GM18498 (cell line): ENCODE measurements at regions not wholly inside any gene's neighbourhood (a gene's known extent, or its start where the extent isn't known, plus 50 kb on each side); places are given as distances from the start of the nearest gene placed in this dataset.

ENCODE experiments used
- ATAC-seq: cut with Tn5 transposase; IDR thresholded peaks from one replicate; pipeline ENCODE4 v1.9.1; 2021; ENCODE audit warnings: mild to moderate bottlenecking, moderate library complexity; ENCODE audit not compliant: unreplicated experiment

DNA sequence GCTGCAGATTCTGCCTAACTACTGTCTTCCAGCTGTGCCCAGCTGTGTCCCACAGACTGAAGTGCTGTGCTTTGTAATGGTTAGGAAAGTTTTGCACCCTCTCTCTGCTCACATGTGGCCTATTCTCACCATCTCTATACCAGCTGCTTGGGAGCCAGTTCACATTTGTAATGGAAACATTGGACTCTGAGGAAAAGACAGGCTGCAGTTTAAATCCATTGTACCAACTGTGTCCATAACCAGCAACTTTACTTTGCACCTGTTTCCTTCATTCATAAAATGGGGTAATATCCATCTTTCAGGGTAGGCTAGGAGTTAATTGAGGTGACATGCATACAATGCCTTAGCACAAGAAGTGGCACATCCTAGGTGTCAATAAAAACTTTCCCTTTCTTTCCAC, 344.0 kb downstream of the TNS1 start:
- no peak for ATAC-seq

DNA sequence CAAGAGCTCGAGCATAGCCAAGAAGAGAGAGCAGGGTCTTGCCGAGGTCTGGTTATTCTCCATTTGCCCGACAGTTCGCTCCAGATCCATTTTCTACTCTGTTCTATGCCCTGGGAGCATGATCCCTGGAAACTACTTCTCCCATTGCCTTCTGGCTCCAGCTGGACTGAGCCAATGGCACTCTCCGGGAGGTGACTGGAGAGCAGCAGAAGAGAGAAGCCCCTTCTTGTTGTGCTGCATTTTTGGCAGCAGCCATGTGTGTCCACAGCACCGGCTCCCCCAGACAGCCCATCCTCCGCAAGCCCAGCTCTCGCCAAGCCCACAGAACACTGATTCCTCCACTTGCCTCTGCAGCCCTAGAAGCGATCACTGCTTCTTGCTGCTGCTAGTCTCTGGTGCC, 345.5 kb downstream of the TNS1 start:
- ATAC-seq: no peak

DNA sequence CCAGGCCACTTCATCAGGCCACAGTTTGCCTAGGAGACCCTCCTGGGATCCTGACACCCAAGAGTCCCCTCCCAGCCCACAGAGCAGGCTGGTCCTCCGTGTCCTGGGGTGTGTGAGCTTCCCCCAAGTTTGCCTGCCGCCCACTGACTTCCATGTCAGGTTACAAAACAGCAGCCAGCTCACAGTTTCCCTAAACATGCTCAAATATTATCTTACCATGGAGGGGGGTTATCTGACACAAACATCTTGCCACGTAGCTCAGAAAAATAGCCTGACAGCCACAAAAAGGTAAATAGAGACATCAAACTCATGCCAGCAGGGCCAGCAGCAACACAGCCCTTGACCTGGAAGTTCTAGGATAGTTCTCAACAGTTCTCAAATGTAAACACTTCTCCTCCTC, 346.5 kb downstream of the TNS1 start:
- ATAC-seq: no peak

DNA sequence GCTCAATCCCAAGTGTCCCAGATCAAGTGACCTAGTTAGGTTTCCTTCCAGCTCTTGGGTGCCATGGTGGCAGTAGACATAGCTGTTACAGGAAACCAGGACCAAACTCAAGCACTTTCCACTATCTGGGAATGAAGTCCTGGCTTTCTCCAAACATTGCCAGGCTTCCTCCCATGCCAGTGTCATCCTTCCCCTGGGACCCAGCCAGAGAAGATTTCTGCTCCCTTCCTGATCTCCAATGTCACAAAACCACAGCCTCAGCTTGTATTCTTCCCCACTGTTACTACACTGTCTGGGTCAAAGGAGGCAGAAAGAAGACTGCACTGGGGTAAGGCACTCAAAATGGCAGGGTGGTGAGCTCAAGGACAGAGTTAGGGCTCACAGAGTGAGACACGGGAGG, 347.1 kb downstream of the TNS1 start:
- no peak for ATAC-seq

- ATAC-seq: no peak
Measured at GRCh38 chr2:217654168-217654567, 348.6 kb downstream of the TNS1 start.

DNA sequence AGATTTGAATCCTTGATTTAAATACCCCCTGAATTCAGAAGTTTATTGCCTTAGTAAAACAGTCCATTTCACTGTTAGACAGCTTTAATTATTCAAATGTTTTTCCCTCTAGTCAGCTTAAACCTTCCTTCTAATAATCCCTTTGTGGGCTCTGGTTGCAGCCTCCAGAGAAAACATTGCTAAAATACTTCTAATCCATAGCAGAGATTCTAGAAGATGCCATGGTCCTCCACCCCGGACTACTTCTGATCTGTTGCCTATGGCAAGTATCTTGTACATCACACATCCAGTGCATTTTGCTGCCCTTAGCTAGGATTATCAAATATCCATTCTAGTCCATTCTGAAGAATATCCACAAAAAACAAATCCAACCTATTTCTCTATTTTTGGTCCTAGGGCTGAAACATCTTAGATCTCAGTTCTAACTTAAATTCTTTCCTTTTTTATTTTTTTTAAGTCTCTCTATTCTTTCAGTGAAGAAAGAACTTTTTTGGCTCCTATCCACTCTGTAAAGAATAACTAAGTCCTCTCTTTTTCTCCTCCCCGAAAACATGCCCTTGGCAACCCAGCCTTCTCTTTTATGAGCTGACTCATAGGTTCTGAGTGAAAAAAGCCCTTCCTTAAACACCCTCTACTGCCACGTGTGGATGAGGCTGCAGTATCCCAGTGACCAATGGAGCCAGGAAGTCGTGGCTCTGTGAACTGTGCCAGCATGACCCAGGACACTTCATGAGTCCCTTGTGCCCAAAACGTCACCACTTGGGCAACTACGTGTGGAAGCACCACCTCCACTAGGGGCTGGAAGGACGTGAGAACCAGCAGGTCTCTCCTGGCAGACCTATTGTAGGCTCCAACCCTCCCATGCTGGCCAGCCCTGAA, 349.8 kb downstream of the TNS1 start:
- ATAC-seq: no peak

- ATAC-seq: no peak
Measured at GRCh38 chr2:217650716-217651360, 352.0 kb downstream of the TNS1 start.

- no peak for ATAC-seq
Measured at GRCh38 chr2:217650229-217650628, 352.6 kb downstream of the TNS1 start.

- no peak for ATAC-seq
Measured at GRCh38 chr2:217647925-217648324, 354.9 kb downstream of the TNS1 start.

- no peak for ATAC-seq
Measured at GRCh38 chr2:217647226-217647625, 355.6 kb downstream of the TNS1 start.

- ATAC-seq: no peak
Measured at GRCh38 chr2:217645896-217646295, 356.9 kb downstream of the TNS1 start.

GRCh38 chr2:217643789-217644301, 358.9 kb downstream of the TNS1 start:
- ATAC-seq: no peak

- ATAC-seq: no peak
Measured at GRCh38 chr2:217642944-217643343, 359.9 kb downstream of the TNS1 start.

- ATAC-seq: no peak
Measured at GRCh38 chr2:217641960-217642359, 360.8 kb downstream of the TNS1 start.

DNA sequence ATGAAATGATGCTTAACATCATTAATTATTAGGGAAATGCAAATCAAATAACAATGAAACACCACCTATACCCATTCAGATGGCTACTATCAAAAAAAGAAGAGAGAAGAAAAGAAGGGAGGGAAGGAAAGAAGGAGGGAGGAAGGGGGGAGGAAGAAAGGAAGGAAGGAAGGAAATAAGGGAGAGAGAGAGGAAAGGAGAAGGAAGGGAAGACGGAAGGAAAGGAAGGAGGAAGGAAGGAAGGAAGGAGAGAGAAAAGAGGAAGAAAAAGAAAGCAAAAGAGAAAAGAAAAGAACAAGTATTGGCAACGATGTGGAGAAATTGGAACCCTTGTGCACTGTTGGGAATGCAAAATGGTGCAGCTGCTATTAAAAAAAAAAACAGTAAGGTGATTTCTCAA, 363.3 kb downstream of the TNS1 start:
- no peak for ATAC-seq

DNA sequence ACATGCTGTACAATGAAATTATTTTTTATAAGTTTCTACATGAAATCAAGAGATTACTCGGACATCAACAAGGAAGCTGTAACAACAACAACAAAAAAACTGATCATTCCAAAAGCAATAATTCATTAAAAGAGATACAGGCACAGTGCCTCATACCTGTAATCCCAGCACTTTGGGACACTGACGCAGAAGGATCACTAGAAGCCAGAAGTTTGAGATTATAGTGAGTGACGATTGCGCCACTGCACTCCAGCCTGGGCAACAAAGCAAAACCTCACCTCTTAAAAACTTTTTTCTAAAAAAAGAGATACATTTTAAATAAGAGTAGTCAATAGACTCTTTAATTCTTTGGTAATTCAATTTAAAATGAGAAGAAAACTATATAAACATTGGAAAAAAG, 364.3 kb downstream of the TNS1 start:
- ATAC-seq: no peak

- no peak for ATAC-seq
Measured at GRCh38 chr2:217638031-217638430, 364.8 kb downstream of the TNS1 start.

GRCh38 chr2:217636991-217637561, 365.7 kb downstream of the TNS1 start:
- ATAC-seq: no peak

DNA sequence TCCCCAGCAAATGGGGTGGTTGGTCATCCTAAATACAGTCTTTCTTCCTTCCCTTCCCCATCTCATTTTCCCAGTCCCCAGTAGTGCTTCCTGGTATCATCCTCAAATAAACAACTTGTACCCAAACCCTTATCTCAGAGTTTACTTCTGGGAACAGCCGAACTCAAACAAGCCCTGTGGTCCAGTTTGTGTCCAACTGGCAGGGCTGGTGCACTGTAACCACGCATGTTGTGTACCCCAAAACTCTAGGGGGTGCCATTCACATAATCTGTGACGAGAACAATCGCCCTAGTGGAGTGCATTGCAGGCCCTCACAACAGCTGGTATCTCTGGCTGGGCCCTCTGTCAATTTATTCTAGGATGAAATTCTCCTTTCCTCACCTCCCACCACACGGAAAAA, 366.2 kb downstream of the TNS1 start:
- no peak for ATAC-seq

GRCh38 chr2:217634871-217635270, 367.9 kb downstream of the TNS1 start:
- no peak for ATAC-seq

GRCh38 chr2:217632043-217632442, 370.8 kb downstream of the TNS1 start:
- no peak for ATAC-seq

DNA sequence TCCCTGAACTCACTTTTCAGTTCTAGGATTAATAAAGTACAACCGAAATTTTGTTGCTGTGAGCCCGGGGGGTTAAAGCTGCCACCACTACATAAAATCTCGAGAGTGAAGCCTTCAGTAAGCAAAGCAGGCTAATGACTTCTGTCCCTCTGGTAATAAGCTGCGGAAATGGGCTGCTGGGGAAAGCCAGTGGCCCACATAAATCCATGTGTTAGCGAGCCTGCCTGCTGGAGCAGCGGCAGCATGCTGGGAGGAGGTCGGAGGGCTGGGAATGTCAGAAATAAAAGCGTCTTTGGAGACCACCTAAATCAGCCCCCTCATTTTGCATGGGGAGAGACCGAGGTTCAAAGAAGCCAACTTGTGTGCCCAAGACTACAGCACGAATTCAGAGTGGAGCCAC, 371.7 kb downstream of the TNS1 start:
- no peak for ATAC-seq
